Tibial nerve (tissue), 4 donors: ENCODE measurements at regions not wholly inside any gene's neighbourhood (a gene's known extent, or its start where the extent isn't known, plus 50 kb on each side); places are given as distances from the start of the nearest gene placed in this dataset.

Experiments used
- DNase-seq, 2 donors: peaks; one replicate each; pipeline ENCODE4 v3.0.0-alpha.2; 2019; ENCODE audit warnings: low spot score in 2 of 2
- H3K27ac ChIP-seq, 4 donors: fragments of 200-600 bp; sonication (generic) in 3 of 4; one replicate each; pipeline ENCODE4 v1.5.1; 2017 to 2019; ENCODE audit warnings: mild to moderate bottlenecking in 1 of 4
- H3K27me3 ChIP-seq, 2 donors: fragments of 200-600 bp; sonication (generic) in 1 of 2; one replicate each; pipeline versions ENCODE4 v1.5.1 to v1.6.0; 2017 to 2019
- H3K36me3 ChIP-seq, 3 donors: fragments of 200-600 bp; sonication (generic); one replicate each; pipeline ENCODE4 v1.5.1; 2018 to 2019
- H3K4me1 ChIP-seq, 4 donors: fragments of 200-600 bp; sonication (generic) in 3 of 4; one replicate each; pipeline ENCODE4 v1.5.1; 2017 to 2019
- H3K4me3 ChIP-seq, 4 donors: fragments of 200-600 bp; sonication (generic) in 3 of 4; one replicate each; pipeline ENCODE4 v1.5.1; 2017 to 2019; ENCODE audit warnings: mild to moderate bottlenecking in 1 of 4, moderate library complexity in 1 of 4
- H3K9me3 ChIP-seq, 4 donors: fragments of 200-600 bp; sonication (generic) in 3 of 4; one replicate each; pipeline ENCODE4 v1.5.1; 2017 to 2019
- EP300 ChIP-seq, 2 donors: sonication (generic); formaldehyde crosslinking; IDR thresholded peaks; one replicate each; pipeline ENCODE4 v1.6.1; 2017; ENCODE audit warnings: antibody characterized with exemption in 2 of 2, mild to moderate bottlenecking in 1 of 2
- POLR2A ChIP-seq, 2 donors: fragments of 450-650 bp; IDR thresholded peaks; one replicate each; pipeline ENCODE4 v1.6.1; 2017; ENCODE audit warnings: antibody characterized with exemption in 2 of 2, mild to moderate bottlenecking in 2 of 2, moderate library complexity in 2 of 2
- WGBS, 2 donors: methylation state at CpG; one replicate each; pipeline ENCODE4 v1.1.5; 2018; 5-methylcytosine and 5-hydroxymethylcytosine counted together
- TF ChIP-seq, protein P1 (sequence below), 5 experiments: fragments of 200-600 bp in 3 of 5; fragments of 450-650 bp in 2 of 5; sonication (generic) in 3 of 5; IDR thresholded peaks; one replicate each; pipeline ENCODE4 v1.5.1; 2016 to 2019; ENCODE audit warnings: antibody characterized with exemption in 5 of 5, mild to moderate bottlenecking in 3 of 5, moderate library complexity in 2 of 5

DNA sequence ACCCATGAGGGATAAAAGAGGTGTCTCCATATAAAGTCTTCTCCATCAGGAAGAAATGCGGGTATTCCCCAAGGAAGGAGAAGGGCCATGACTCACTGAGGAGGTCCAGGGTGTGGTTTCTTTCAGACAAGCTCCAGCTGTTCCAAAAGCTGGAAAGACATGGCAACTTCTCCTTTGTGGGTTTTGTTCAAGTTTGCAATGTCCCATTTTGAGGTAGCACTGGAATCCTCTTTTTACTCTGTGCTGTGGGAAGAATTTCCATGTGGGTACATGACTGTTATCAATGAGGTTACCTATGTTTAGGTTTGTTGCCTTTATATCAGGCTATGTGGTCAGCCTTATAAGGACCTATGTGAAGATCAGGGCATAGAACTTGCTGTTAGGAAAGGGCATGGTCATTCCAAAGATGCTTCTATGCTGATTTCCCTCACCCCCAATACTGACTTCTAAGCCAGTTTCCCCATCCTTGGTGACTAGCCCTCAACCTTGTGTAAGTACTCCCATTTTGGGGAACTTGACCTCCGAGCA is 697.5 kb downstream of the INHBA start:
- Histone ChIP-seq H3K9me3 (no peaks in the 10 kb centered on the region), H3K27me3 (no peaks in the 10 kb centered on the region), H3K36me3 (no peaks in the 10 kb centered on the region), H3K27ac (peak overlapping the region in 2 of 4 donors; percentile 0 to 51), H3K4me3 (no peak overlapping the region), H3K4me1 (peaks cover 0 to 31% (median 2%) of the 10 kb centered on the region in 4 donors)
- 72 to 83% methylated on average over 2 of the region's 2 CpGs for WGBS, 2 donors
- no peak for TF ChIP-seq POLR2A (IDR thresholded peaks at IDR 0.05)
- TF ChIP-seq, protein P1, sequence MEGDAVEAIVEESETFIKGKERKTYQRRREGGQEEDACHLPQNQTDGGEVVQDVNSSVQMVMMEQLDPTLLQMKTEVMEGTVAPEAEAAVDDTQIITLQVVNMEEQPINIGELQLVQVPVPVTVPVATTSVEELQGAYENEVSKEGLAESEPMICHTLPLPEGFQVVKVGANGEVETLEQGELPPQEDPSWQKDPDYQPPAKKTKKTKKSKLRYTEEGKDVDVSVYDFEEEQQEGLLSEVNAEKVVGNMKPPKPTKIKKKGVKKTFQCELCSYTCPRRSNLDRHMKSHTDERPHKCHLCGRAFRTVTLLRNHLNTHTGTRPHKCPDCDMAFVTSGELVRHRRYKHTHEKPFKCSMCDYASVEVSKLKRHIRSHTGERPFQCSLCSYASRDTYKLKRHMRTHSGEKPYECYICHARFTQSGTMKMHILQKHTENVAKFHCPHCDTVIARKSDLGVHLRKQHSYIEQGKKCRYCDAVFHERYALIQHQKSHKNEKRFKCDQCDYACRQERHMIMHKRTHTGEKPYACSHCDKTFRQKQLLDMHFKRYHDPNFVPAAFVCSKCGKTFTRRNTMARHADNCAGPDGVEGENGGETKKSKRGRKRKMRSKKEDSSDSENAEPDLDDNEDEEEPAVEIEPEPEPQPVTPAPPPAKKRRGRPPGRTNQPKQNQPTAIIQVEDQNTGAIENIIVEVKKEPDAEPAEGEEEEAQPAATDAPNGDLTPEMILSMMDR (IDR thresholded peaks at IDR 0.05) = no peak
- no peak for TF ChIP-seq EP300 (IDR thresholded peaks at IDR 0.05)
- DNase-seq = peak in 1 of 2 donors; percentile 41

DNA sequence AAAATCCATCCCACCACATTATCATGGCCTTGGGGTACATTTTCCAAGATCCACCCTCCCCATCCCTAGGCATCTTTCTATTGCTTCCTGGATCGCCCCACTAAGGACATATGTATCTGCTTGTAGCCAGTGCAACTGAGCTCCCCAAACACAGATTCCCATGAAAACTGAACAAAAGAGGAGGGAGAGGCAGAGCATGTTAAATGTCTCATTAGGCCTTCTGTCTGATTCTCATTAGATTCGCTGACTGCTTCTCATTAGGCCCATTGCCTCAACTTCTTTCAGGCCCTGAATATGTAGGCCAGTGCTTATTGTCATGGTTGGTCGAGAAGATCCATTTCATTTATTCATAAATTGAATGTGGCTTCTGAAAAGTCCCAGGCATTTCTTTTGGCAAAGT is 698.9 kb downstream of the INHBA start:
- Histone ChIP-seq H3K27ac (no peak overlapping the region), H3K9me3 (no peaks in the 10 kb centered on the region), H3K27me3 (no peaks in the 10 kb centered on the region), H3K36me3 (no peaks in the 10 kb centered on the region), H3K4me3 (no peak overlapping the region), H3K4me1 (peaks cover 0 to 27% (median 2%) of the 10 kb centered on the region in 4 donors)
- TF ChIP-seq POLR2A (IDR thresholded peaks at IDR 0.05) (no peak), EP300 (IDR thresholded peaks at IDR 0.05) (no peak)
- no peak for DNase-seq
- WGBS, 2 donors = 93 to 97% methylated on average over 3 of the region's 3 CpGs

DNA sequence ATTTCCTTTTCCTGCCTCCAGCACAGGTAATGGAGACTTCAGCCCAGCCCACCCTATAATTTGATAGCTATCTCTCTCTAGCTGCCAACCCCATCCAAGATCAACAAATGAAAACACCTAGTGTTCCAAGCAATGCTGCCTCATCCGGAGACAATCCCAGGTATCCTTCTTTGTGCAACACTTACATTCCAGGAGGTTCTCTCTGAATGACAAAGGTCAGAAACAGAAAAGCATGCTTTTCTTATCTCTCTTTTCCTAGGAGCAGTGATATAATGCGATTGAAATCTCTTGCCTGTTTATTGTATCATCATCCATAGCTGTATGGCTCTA is 699.3 kb downstream of the INHBA start:
- DNase-seq = no peak
- peaks cover 0 to 27% (median 2%) of the 10 kb centered on the region in 4 donors for H3K4me1 ChIP-seq
- 86 to 92% methylated on average over 2 of the region's 2 CpGs for WGBS, 2 donors

GRCh38 chr7:41002741-41003610 is 699.9 kb downstream of the INHBA start:
- no peaks in the 10 kb centered on the region for H3K36me3 ChIP-seq
- no peak for DNase-seq

More for the DNA sequence above, 699.3 kb downstream of the INHBA start:
- Histone ChIP-seq H3K27ac (no peak overlapping the region), H3K27me3 (no peaks in the 10 kb centered on the region), H3K4me3 (no peak overlapping the region), H3K36me3 (no peaks in the 10 kb centered on the region), H3K9me3 (no peaks in the 10 kb centered on the region)
- no peak for TF ChIP-seq POLR2A (IDR thresholded peaks at IDR 0.05)
- TF ChIP-seq EP300 (IDR thresholded peaks at IDR 0.05) = no peak
- TF ChIP-seq, protein P1 (IDR thresholded peaks at IDR 0.05) = no peak

DNA sequence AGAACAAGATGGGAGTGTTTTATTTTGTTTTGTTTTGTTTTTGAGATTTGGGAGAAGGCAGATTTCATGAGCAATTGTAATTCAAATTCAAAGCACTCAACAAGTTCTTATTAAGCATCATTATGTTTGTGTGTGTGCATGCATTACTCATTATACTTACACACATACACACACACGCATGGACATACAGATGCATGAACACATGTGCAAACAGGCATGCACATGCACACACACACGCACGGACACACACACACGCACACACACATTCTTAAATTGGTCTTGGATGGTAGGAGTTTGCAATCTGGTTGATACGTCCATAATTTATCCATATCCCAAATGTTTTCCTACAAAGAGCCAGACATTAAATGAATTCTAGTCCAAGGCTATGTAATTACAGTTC is 702.8 kb downstream of the INHBA start:
- Histone ChIP-seq H3K9me3 (no peaks in the 10 kb centered on the region), H3K4me1 (peaks cover 0 to 13% (median 2%) of the 10 kb centered on the region in 4 donors), H3K4me3 (no peak overlapping the region), H3K36me3 (no peaks in the 10 kb centered on the region), H3K27ac (no peak overlapping the region), H3K27me3 (no peaks in the 10 kb centered on the region)
- DNase-seq = no peak
- TF ChIP-seq, protein P1 (IDR thresholded peaks at IDR 0.05) = no peak
- no peak for TF ChIP-seq EP300 (IDR thresholded peaks at IDR 0.05)
- no peak for TF ChIP-seq POLR2A (IDR thresholded peaks at IDR 0.05)
- WGBS, 2 donors = 92 to 93% methylated on average over 5 of the region's 5 CpGs

More at GRCh38 chr7:41002741-41003610, 699.9 kb downstream of the INHBA start:
- H3K9me3 ChIP-seq = no peaks in the 10 kb centered on the region
- peaks cover 0 to 27% (median 2%) of the 10 kb centered on the region in 4 donors for H3K4me1 ChIP-seq
- no peak for TF ChIP-seq POLR2A (IDR thresholded peaks at IDR 0.05)
- TF ChIP-seq, protein P1 (IDR thresholded peaks at IDR 0.05) = peak in 3 of 5 experiments; percentile 20 to 31 (median 29)
- H3K27ac ChIP-seq = no peak overlapping the region
- no peaks in the 10 kb centered on the region for H3K27me3 ChIP-seq
- no peak overlapping the region for H3K4me3 ChIP-seq
- 72 to 77% methylated on average over 9 of the region's 9 CpGs for WGBS, 2 donors
